AG04449 (cell line): ENCODE measurements at regions not wholly inside any gene's neighbourhood (a gene's known extent, or its start where the extent isn't known, plus 50 kb on each side); places are given as distances from the start of the nearest gene placed in this dataset.

Experiments
- CTCF ChIA-PET: fragments of 350-600 bp; formaldehyde crosslinking; extraction: SDS; loops from one replicate; lab custom pipeline; 2021; ENCODE audit warnings: antibody characterized with exemption; lab: Yijun Ruan, JAX
- POLR2A ChIA-PET: fragments of 400-600, 350-600 bp; formaldehyde crosslinking; extraction: SDS; loops from one replicate; lab custom pipeline; 2020; ENCODE audit warnings: antibody characterized with exemption, inconsistent platforms; lab: Yijun Ruan, JAX
- DNase-seq: peaks from one replicate; pipeline ENCODE4 v3.0.0-alpha.2; 2010; ENCODE audit warnings: low read depth, low spot score
- H3K4me3 ChIP-seq: 2 replicates; pipeline ENCODE4 v1.5.1; 2011; ENCODE audit warnings: low read depth, mild to moderate bottlenecking, control low read depth, low read length
- CTCF ChIP-seq: IDR thresholded peaks from one replicate; pipeline ENCODE4 v1.5.1; 2011; ENCODE audit warnings: mild to moderate bottlenecking, moderate library complexity, low read length, control low read depth, inconsistent platforms; ENCODE audit not compliant: insufficient read depth; ENCODE audit errors: missing control alignments

GRCh38 chr5:17872204-17872603 lies 237.9 kb downstream of the TAF11L14 start:
- H3K4me3 ChIP-seq: no peak overlapping the region
- TF ChIP-seq CTCF: no peak
- POLR2A ChIA-PET: no interaction called here
- no peak for DNase-seq
- CTCF ChIA-PET: no interaction called here

GRCh38 chr5:17878541-17878940 lies 244.3 kb downstream of the TAF11L14 start:
- DNase-seq: no peak
- CTCF ChIA-PET: interaction anchor here (2.1 kb wide), 1 partner anchor 662 kb away, joined by 6 read pairs; no protein-coding TSS in a partner anchor
- POLR2A ChIA-PET: no interaction called here
- H3K4me3 ChIP-seq: no peak overlapping the region
- TF ChIP-seq CTCF: no peak

- POLR2A ChIA-PET: no interaction called here
- no peak overlapping the region for H3K4me3 ChIP-seq
- CTCF ChIA-PET: interaction anchor here (2.1 kb wide), 1 partner anchor 663 kb away, joined by 6 read pairs; no protein-coding TSS in a partner anchor
- no peak for TF ChIP-seq CTCF
- DNase-seq: no peak
These were observed 245.0 kb downstream of the TAF11L14 start for GRCh38 chr5:17879276-17879675.

GRCh38 chr5:17880869-17881268 lies 246.6 kb downstream of the TAF11L14 start:
- POLR2A ChIA-PET: no interaction called here
- TF ChIP-seq CTCF: no peak
- H3K4me3 ChIP-seq: no peak overlapping the region
- CTCF ChIA-PET: no interaction called here
- DNase-seq: no peak

GRCh38 chr5:17882760-17883488 lies 248.7 kb downstream of the TAF11L14 start:
- POLR2A ChIA-PET: no interaction called here
- no peak for TF ChIP-seq CTCF
- DNase-seq: no peak
- CTCF ChIA-PET: no interaction called here
- no peak overlapping the region for H3K4me3 ChIP-seq

- CTCF ChIA-PET: no interaction called here
- H3K4me3 ChIP-seq: no peak overlapping the region
- POLR2A ChIA-PET: no interaction called here
- no peak for DNase-seq
- TF ChIP-seq CTCF: no peak
These were observed 253.9 kb downstream of the TAF11L14 start for GRCh38 chr5:17888155-17888554.
